ENCODE measurements at regions not wholly inside any gene's neighbourhood (a gene's known extent, or its start where the extent isn't known, plus 50 kb on each side); places are given as distances from the start of the nearest gene placed in this dataset.

DNA sequence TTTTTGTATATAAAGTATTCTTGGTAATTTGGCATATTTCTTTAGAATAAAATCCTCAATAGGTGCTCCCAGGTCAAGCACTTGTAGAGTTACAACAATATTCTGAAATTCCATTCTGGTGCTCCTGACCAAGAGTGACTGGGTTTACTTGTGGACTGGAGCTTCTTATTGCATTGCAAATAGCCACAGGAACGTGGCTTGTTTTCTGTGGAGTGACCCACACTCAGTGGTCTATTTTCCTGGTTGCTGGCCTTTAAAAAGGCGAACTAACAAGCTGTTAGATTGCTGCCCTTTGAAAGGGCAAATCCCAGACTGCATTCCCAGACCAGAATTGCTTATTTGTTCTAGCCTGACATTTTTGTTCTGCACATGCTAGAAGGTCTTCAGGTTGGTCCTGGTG, 658.8 kb upstream of the GOT2 start:
- TF ChIP-seq EZH2 (IDR thresholded peaks at IDR 0.05; ENCODE audit: insufficient read depth, poor library complexity, severe bottlenecking): no peak
- no peak for TF ChIP-seq EZH2phosphoT487 (IDR thresholded peaks at IDR 0.05; ENCODE audit: insufficient read depth, low read depth)
